Endothelial cell of umbilical vein (primary cell): ENCODE measurements at regions not wholly inside any gene's neighbourhood (a gene's known extent, or its start where the extent isn't known, plus 50 kb on each side); places are given as distances from the start of the nearest gene placed in this dataset.

Experiments used
- BruUV-seq: library from RNA; stranded (reverse); fragments of 400-500 nt; replicated peaks from 2 replicates; lab custom pipeline; 2021; lab: Mats Ljungman, UMichigan
- CTCF ChIA-PET: fragments of 300-600, 350-600 bp; sonication (Branson Sonifier 250); formaldehyde crosslinking; loops from one replicate; lab custom pipeline; 2021; ENCODE audit warnings: antibody characterized with exemption, inconsistent platforms; lab: Charles Lee
- POLR2A ChIA-PET: fragments of 300-600, 350-600 bp; sonication (Branson Sonifier 250); formaldehyde crosslinking; loops from one replicate; lab custom pipeline; 2021; ENCODE audit warnings: antibody characterized with exemption, inconsistent platforms; lab: Charles Lee
- DNase-seq: peaks from one replicate; pipeline ENCODE4 v3.0.0-alpha.2; 2011; ENCODE audit warnings: low read depth, low spot score
- FAIRE-seq: peaks from 2 replicates; lab custom pipeline; 2011; peaks lifted over from hg19 to GRCh38; lab: Jason Lieb, UNC
- H2AFZ ChIP-seq: 2 replicates; pipeline ENCODE4 v1.6.0; 2012; ENCODE audit warnings: low read depth, low read length, control low read depth, inconsistent platforms
- H3K27ac ChIP-seq: 2 replicates; pipeline ENCODE4 v1.5.1; 2011; ENCODE audit warnings: low read depth, mild to moderate bottlenecking, control low read depth, low read length, moderate library complexity; ENCODE audit not compliant: insufficient read depth
- H3K27me3 ChIP-seq, 2 experiments: 2 replicates each; pipeline versions ENCODE4 v1.6.0 to v1.6.1; 2011; ENCODE audit warnings: low read length in 2 of 2, mixed read lengths in 1 of 2; ENCODE audit not compliant: control insufficient read depth in 2 of 2, insufficient read depth in 2 of 2
- H3K36me3 ChIP-seq, 2 experiments: 2 replicates in 1 of 2; 3 replicates in 1 of 2; pipeline ENCODE4 v1.5.1; 2011; ENCODE audit warnings: low read length in 2 of 2, mild to moderate bottlenecking in 1 of 2, moderate library complexity in 1 of 2; ENCODE audit not compliant: control insufficient read depth in 2 of 2, insufficient read depth in 2 of 2; ENCODE audit errors: extremely low read depth in 1 of 2
- H3K4me1 ChIP-seq: 3 replicates; pipeline ENCODE4 v1.5.1; 2011; ENCODE audit warnings: mild to moderate bottlenecking, low read length; ENCODE audit not compliant: control insufficient read depth, insufficient read depth; ENCODE audit errors: extremely low read depth
- H3K4me2 ChIP-seq: 2 replicates; pipeline ENCODE4 v1.6.1; 2011; ENCODE audit warnings: low read length, control low read depth, mixed read lengths; ENCODE audit not compliant: insufficient read depth
- H3K4me3 ChIP-seq, 3 experiments: fragments of 200-600 bp in 1 of 3; sonication (generic), shearing (Covaris generic) in 1 of 3; replicated peaks in 1 of 3; 2 replicates each; pipeline ENCODE4 v1.5.1; 2011 to 2016; ENCODE audit warnings: control low read depth in 3 of 3, low read length in 3 of 3, mild to moderate bottlenecking in 2 of 3, inconsistent platforms in 1 of 3, low read depth in 1 of 3, moderate library complexity in 1 of 3; ENCODE audit not compliant: insufficient read depth in 1 of 3
- H3K79me2 ChIP-seq: 2 replicates; pipeline ENCODE4 v1.6.0; 2012; ENCODE audit warnings: low read length, inconsistent platforms; ENCODE audit not compliant: control insufficient read depth, insufficient read depth
- H3K9ac ChIP-seq: replicated peaks from 2 replicates; pipeline ENCODE3; 2011; ENCODE audit warnings: low read length, control low read depth; ENCODE audit not compliant: insufficient read depth; ENCODE audit errors: extremely low read depth
- H3K9me1 ChIP-seq: replicated peaks from 3 replicates; pipeline ENCODE4 v1.6.0; 2011; ENCODE audit warnings: mild to moderate bottlenecking, low read length; ENCODE audit not compliant: control insufficient read depth, insufficient read depth; ENCODE audit errors: extremely low read depth
- H3K9me3 ChIP-seq: replicated peaks from 2 replicates; pipeline ENCODE4 v1.5.1; 2012; ENCODE audit warnings: low read length, inconsistent platforms; ENCODE audit not compliant: control insufficient read depth, insufficient read depth
- H4K20me1 ChIP-seq: replicated peaks from 2 replicates; pipeline ENCODE3; 2011; ENCODE audit warnings: mild to moderate bottlenecking, low read length; ENCODE audit not compliant: control insufficient read depth, insufficient read depth; ENCODE audit errors: extremely low read depth
- CTCF ChIP-seq, 2 donors: IDR thresholded peaks; 1 replicate in 1 of 2; 2 replicates in 1 of 2; pipeline ENCODE4 v1.5.1; 2011; ENCODE audit warnings: low read length in 2 of 2, mild to moderate bottlenecking in 2 of 2, moderate library complexity in 2 of 2, control low read depth in 1 of 2, inconsistent platforms in 1 of 2, low read depth in 1 of 2; ENCODE audit not compliant: insufficient read depth in 1 of 2; ENCODE audit errors: extremely low read depth in 1 of 2
- EZH2 ChIP-seq: IDR thresholded peaks from 2 replicates; pipeline ENCODE4 v1.6.1; 2012; ENCODE audit warnings: borderline replicate concordance, low read depth, mild to moderate bottlenecking, moderate library complexity, low read length, inconsistent platforms; ENCODE audit not compliant: severe bottlenecking
- FOS ChIP-seq: IDR thresholded peaks from 2 replicates; pipeline ENCODE4 v1.6.1; 2011; ENCODE audit warnings: mild to moderate bottlenecking, low read length, moderate library complexity, borderline replicate concordance; ENCODE audit not compliant: insufficient read depth
- GATA2 ChIP-seq: IDR thresholded peaks from 2 replicates; pipeline ENCODE4 v1.7.0; 2011; ENCODE audit warnings: low read depth, mild to moderate bottlenecking, moderate library complexity, mixed read lengths, low read length; ENCODE audit not compliant: insufficient read length, insufficient read depth
- JUN ChIP-seq: IDR thresholded peaks from 2 replicates; pipeline ENCODE4 v1.6.1; 2011; ENCODE audit warnings: borderline replicate concordance, low read depth; ENCODE audit not compliant: insufficient read length, insufficient read depth
- MAX ChIP-seq: IDR thresholded peaks from 2 replicates; pipeline ENCODE4 v1.6.1; 2011; ENCODE audit not compliant: insufficient read depth, insufficient read length
- MYC ChIP-seq: IDR thresholded peaks from one replicate; pipeline ENCODE4 v1.6.1; 2011; ENCODE audit warnings: mild to moderate bottlenecking, low read depth, low read length
- POLR2A ChIP-seq: IDR thresholded peaks from 2 replicates; pipeline ENCODE4 v1.6.1; 2012; ENCODE audit warnings: low read depth, mild to moderate bottlenecking, control low read depth, low read length
- POLR2AphosphoS5 ChIP-seq: IDR thresholded peaks from 2 replicates; pipeline ENCODE4 v1.6.1; 2012; ENCODE audit warnings: low read depth, mild to moderate bottlenecking, control low read depth, low read length, moderate library complexity; ENCODE audit not compliant: insufficient read depth
- dilution Hi-C: fragments of 300-500 bp; cut with MboI; formaldehyde crosslinking; loops from one replicate; pipeline ENCODE4 v1.15.0; 2019; ENCODE audit warnings: low sequenced_read_pairs; ENCODE audit not compliant: extremely low pct_ligation_motif_present
- intact Hi-C: fragments of 100-400 bp; cut with micrococcal nuclease; formaldehyde crosslinking; loops from one replicate; pipeline ENCODE4 v1.10.0; 2022

GRCh38 chr10:78200686-78201085, 167.0 kb downstream of the RPS24 start:
- intact Hi-C loops (no loop called here), dilution Hi-C loops (no loop called here)
- Histone ChIP-seq H3K4me3 (no peak overlapping the region), H3K36me3 (no peaks in the 10 kb centered on the region), H3K4me1 (no peaks in the 10 kb centered on the region), H3K27me3 (peaks cover 2 to 18% of the 10 kb centered on the region in 2 experiments), H3K4me2 (no peak overlapping the region), H4K20me1 (no peaks in the 10 kb centered on the region), H3K9ac (no peak overlapping the region), H3K79me2 (no peaks in the 10 kb centered on the region), H3K9me1 (no peaks in the 10 kb centered on the region), H3K9me3 (no peaks in the 10 kb centered on the region), H3K27ac (no peak overlapping the region), H2AFZ (no peak overlapping the region)
- ChIA-PET CTCF (no interaction called here), POLR2A (no interaction called here)
- no peak for TF ChIP-seq POLR2AphosphoS5
- TF ChIP-seq EZH2 = no peak
- TF ChIP-seq FOS = no peak
- TF ChIP-seq MAX = no peak
- no peak for TF ChIP-seq CTCF (IDR thresholded peaks at IDR 0.05; ENCODE audit: extremely low read depth in 1 of 2, insufficient read depth in 1 of 2, low read depth in 1 of 2, low read length in 2 of 2)
- TF ChIP-seq GATA2 = no peak
- no peak for TF ChIP-seq JUN
- no peak for TF ChIP-seq POLR2A
- no peak for TF ChIP-seq MYC
- no peak for DNase-seq
- no peak for FAIRE-seq
- BruUV-seq = no TSS peak
